HG02852 (cell line): ENCODE measurements at regions not wholly inside any gene's neighbourhood (a gene's known extent, or its start where the extent isn't known, plus 50 kb on each side); places are given as distances from the start of the nearest gene placed in this dataset.

ENCODE experiments used
- ATAC-seq: cut with Tn5 transposase; IDR thresholded peaks from one replicate; pipeline ENCODE4 v1.9.1; 2021; ENCODE audit warnings: mild to moderate bottlenecking, moderate library complexity; ENCODE audit not compliant: unreplicated experiment

GRCh38 chr1:37085393-37085792 is 51.1 kb upstream of the GRIK3 start:
- ATAC-seq, result no peak

- ATAC-seq, result no peak
Observed at GRCh38 chr1:37089750-37090149, 55.4 kb upstream of the GRIK3 start.

- ATAC-seq, result no peak
Observed at GRCh38 chr1:37090671-37091070, 56.4 kb upstream of the GRIK3 start.

- no peak for ATAC-seq
Observed at GRCh38 chr1:37092937-37093336, 58.6 kb upstream of the GRIK3 start.

- ATAC-seq, result no peak
Observed at GRCh38 chr1:37094302-37094701, 60.0 kb upstream of the GRIK3 start.

- no peak for ATAC-seq
Observed at GRCh38 chr1:37096523-37096922, 62.2 kb upstream of the GRIK3 start.

GRCh38 chr1:37097731-37098130 is 63.4 kb upstream of the GRIK3 start:
- ATAC-seq, result no peak

- ATAC-seq, result no peak
Observed at GRCh38 chr1:37098237-37098636, 63.9 kb upstream of the GRIK3 start.

- ATAC-seq, result no peak
Observed at GRCh38 chr1:37100310-37100709, 66.0 kb upstream of the GRIK3 start.

- no peak for ATAC-seq
Observed at GRCh38 chr1:37102656-37103382, 68.5 kb upstream of the GRIK3 start.

GRCh38 chr1:37105911-37106310 is 71.6 kb upstream of the GRIK3 start:
- ATAC-seq, result no peak

- ATAC-seq, result no peak
Observed at GRCh38 chr1:37107153-37107907, 73.0 kb upstream of the GRIK3 start.

- no peak for ATAC-seq
Observed at GRCh38 chr1:37108596-37109188, 74.4 kb upstream of the GRIK3 start.

- no peak for ATAC-seq
Observed at GRCh38 chr1:37112430-37112829, 78.1 kb upstream of the GRIK3 start.

- no peak for ATAC-seq
Observed at GRCh38 chr1:37113285-37113997, 79.1 kb upstream of the GRIK3 start.

- ATAC-seq, result no peak
Observed at GRCh38 chr1:37118790-37119189, 84.5 kb upstream of the GRIK3 start.

- no peak for ATAC-seq
Observed at GRCh38 chr1:37120279-37120678, 86.0 kb upstream of the GRIK3 start.

- no peak for ATAC-seq
Observed at GRCh38 chr1:37123276-37124115, 89.2 kb upstream of the GRIK3 start.

- ATAC-seq, result no peak
Observed at GRCh38 chr1:37124501-37124900, 90.2 kb upstream of the GRIK3 start.

GRCh38 chr1:37125295-37125694 is 91.0 kb upstream of the GRIK3 start:
- no peak for ATAC-seq
